ENCODE measurements at regions not wholly inside any gene's neighbourhood (a gene's known extent, or its start where the extent isn't known, plus 50 kb on each side); places are given as distances from the start of the nearest gene placed in this dataset.
A peak's percentile ranks its signal among the peaks of the same experiment; 100 is the strongest.
"Not testable (repeated sequence)": the region's sequence is repeated elsewhere in the genome, so short reads cannot be mapped to it uniquely, and the experiment has no call there.

- no peak for DNase-seq (ENCODE audit: low read depth in 3 of 3, low spot score in 1 of 3)
Observed at GRCh38 chrX:39427906-39428305, 626.6 kb downstream of the MID1IP1 start.

GRCh38 chrX:39430551-39430950 lies 629.3 kb downstream of the MID1IP1 start:
- DNase-seq (ENCODE audit: low read depth in 3 of 3, low spot score in 1 of 3) = no peak

GRCh38 chrX:39431893-39432292 lies 630.6 kb downstream of the MID1IP1 start:
- no peak for DNase-seq (ENCODE audit: low read depth in 3 of 3, low spot score in 1 of 3)

DNA sequence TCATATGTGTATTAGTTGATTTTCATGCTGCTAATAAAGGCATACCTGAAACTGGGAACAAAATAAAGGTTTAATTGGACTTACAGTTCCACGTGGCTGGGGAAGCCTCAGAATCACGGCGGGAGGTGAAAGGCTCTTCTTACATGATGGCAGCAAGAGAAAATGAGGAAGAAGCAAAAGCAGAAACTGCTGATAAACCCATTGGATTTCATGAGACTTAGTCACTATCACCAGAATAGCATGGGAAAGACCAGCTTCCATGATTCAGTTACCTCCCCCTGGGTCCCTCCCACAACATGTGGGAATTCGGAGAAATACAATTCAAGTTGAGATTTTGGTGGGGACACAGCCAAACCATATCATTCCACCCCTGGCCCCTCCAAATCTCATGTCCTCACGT lies 633.4 kb downstream of the MID1IP1 start:
- not testable (repeated sequence) for DNase-seq (ENCODE audit: low read depth in 3 of 3, low spot score in 1 of 3)

- DNase-seq (ENCODE audit: low read depth in 3 of 3, low spot score in 1 of 3) = not testable (repeated sequence)
Observed at GRCh38 chrX:39436538-39436937, 635.3 kb downstream of the MID1IP1 start.

- DNase-seq (ENCODE audit: low read depth in 3 of 3, low spot score in 1 of 3) = no peak
Observed at GRCh38 chrX:39437670-39438441, 636.6 kb downstream of the MID1IP1 start.

DNA sequence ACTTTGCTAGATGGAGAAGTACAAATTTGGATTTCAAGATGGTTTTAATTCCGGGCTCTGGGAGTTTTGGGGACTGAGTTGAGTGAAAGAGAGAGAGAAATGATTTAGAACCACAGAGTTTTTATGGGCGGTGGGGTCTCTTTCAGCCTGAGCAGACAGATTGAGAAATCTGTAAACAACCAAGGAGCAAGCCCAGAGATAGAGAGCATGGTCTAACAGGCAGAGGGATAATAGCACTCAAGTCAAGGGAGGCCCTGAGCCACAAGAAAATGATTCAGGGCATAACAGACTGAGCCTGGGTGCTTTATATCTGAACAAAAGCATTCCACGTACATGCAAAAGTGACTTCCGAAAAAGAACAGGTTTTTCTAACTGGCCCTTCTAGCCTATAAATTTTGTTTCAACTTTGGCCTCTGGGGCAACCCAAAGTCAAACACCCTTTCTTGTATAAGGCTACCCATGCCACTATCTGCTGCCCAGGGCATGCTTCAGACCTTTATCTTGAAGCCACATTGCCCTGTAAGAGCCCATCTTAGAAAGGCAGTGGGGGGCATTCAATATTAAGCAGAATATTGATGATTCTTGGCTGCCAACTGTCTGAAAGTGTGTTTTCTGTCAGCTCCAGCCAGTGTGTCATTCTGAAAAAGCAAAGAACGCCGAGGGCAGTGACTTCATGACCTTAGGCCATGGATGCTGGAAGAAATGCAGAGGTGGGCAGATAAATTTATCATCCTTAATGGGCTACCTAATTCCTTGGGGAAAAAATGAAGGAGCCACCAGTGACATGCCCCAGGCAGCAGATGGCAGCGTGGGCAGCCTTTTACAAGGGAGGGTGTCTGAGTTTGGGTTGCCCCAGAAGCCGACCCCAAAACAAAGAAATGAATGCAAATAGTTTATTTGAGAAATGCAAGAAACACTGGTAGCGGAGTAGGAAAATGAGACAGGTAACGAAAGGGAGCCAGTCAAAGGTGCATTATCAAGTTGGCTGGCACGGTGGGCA lies 637.6 kb downstream of the MID1IP1 start:
- DNase-seq (ENCODE audit: low read depth in 3 of 3, low spot score in 1 of 3) = no peak

DNA sequence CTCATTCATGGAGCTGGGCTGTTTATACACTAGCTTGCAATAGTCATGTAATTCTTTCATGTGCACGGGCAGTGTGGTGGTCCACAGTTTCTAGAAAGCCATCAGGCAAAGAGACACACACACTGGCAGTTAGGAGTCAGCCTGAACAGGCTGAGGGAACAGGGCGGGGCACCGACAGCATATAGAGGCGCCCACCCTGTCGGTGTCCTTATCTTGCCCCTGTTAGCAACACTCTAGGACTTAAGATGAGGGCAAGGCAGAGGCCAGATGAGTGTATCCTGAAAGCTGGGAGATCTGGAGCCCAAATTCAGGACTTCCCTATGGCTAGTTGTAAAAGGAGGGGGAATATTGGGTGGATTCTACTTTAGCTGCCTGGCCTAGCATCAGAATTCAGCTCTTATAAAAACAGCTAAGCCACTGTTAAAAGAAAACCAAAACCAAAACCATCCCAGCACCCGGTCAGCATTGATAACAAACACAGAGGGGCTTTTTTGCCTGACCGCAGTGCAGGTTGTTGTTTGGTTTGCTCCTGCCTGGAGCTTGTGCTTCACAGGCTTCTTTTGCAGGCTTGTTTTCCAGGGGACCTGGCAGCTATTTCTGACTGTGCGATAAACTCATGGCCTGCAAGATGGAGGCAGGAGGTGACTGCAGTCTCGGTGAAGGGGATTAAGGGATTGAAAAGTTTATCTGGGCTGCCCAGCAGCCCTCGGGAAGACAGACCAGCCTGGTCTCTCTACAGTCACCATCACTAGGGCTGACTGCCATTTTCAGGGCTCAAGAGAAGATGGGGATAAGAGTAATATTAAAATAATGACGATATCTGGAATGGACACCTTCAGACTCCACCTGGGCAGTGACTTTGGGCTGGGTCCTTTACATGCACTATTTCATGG lies 638.9 kb downstream of the MID1IP1 start:
- DNase-seq (ENCODE audit: low read depth in 3 of 3, low spot score in 1 of 3) = no peak

DNA sequence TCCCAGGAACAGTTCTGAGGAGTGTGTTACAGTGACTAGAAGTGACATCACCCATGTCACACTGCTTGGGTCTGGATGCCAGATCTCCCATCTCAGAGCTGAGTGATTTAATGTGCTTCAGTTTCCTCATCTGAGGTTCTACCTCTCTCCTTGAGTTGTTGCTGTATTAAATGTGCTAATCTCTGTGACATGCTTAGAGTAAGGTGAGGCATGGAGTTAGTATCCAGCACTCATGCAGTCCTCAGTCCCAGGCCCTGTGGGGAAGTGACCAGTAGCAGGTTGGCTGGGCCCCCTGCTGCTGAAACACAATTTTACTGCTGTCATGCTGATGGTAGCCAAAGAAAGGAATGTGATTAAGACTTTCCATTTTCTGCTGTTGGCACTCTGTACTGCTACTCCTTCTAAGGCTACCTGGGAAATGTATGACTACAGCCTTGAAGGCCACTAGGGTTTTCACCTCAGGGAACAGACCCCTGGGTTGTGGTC lies 639.6 kb downstream of the MID1IP1 start:
- no peak for DNase-seq (ENCODE audit: low read depth in 3 of 3, low spot score in 1 of 3)

- no peak for DNase-seq (ENCODE audit: low read depth in 3 of 3, low spot score in 1 of 3)
Observed at GRCh38 chrX:39442332-39442731, 641.1 kb downstream of the MID1IP1 start.

GRCh38 chrX:39443240-39443639 lies 642.0 kb downstream of the MID1IP1 start:
- DNase-seq (ENCODE audit: low read depth in 3 of 3, low spot score in 1 of 3) = no peak

GRCh38 chrX:39445336-39445735 lies 644.1 kb downstream of the MID1IP1 start:
- peak in 1 of 3 donors; percentile 35 for DNase-seq (ENCODE audit: low read depth in 3 of 3, low spot score in 1 of 3)

DNA sequence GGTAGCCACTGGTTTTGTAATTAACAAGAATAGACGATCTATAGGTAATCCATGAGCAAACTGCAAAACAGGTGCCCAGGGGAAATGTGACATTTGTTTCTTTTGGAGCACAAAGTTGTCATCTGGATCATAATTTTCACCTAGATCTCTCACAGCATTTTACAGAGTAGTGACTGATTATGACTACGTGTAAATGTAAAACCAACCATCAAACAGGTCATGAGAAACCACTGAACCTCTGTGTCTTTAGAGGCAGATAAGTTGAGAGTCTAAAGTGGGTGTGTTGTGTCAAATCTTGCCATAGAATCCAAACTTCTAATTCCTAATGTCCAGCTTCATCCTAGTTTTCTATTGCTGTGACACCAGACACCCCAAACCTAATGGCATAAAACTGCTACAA lies 648.1 kb downstream of the MID1IP1 start:
- no peak for DNase-seq (ENCODE audit: low read depth in 3 of 3, low spot score in 1 of 3)

GRCh38 chrX:39450234-39450977 lies 647.4 kb downstream of the BCOR start:
- DNase-seq (ENCODE audit: low read depth in 3 of 3, low spot score in 1 of 3) = no peak

GRCh38 chrX:39451046-39451445 lies 646.7 kb downstream of the BCOR start:
- no peak for DNase-seq (ENCODE audit: low read depth in 3 of 3, low spot score in 1 of 3)

DNA sequence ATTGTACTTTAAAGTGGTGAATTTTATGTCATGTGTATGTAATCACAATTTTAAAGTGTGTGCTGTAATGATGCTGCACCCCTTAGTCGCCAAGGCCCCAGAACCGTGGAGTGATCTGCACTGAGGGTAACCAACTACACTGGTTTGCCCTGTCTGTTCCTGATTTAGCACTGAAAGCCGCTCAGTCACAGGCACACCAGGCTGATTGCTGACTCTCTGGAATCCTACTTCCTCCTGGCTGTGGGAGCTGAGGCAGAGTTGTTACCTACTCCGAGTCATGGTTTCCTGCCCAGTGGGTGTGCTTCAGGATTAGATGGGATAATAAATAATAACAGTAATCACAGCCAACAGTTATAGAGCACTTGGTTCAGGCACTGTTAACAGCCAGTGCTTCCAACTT lies 645.4 kb downstream of the BCOR start:
- DNase-seq (ENCODE audit: low read depth in 3 of 3, low spot score in 1 of 3) = no peak

GRCh38 chrX:39453889-39454621 lies 643.7 kb downstream of the BCOR start:
- no peak for DNase-seq (ENCODE audit: low read depth in 3 of 3, low spot score in 1 of 3)

DNA sequence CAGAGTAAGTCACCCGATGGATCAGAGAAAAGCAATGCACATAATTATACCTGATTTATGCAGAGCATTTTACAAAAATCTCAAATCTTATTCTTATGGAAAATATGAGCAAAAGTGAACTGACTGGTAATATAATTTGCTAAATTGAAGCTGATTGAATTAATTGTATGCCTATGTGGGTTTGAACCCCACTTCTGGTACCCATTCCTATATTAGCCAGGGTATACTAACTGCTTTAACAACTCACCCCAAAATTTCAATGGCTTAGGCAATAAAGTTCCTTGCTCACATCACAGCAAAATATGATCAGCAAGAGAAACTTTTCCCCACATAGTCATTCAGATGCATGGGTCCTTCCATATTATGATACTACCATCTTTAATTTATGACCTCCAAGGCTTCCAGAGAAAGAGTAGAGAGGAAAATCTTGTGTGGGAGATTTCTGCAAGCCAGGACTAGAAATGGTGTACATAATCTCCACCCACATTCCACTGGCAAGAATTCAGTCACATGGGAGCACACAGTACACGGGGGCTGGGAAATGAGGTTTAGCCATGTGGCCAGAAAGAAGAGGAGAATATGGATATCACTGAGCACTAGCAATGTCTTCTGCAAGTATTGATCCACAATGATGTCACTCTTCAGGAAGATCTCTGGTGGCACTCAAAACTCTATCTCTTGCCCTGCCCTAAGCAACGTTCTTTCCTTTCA lies 640.7 kb downstream of the BCOR start:
- no peak for DNase-seq (ENCODE audit: low read depth in 3 of 3, low spot score in 1 of 3)

GRCh38 chrX:39458779-39459178 lies 639.0 kb downstream of the BCOR start:
- no peak for DNase-seq (ENCODE audit: low read depth in 3 of 3, low spot score in 1 of 3)
